ENCODE measurements at regions not wholly inside any gene's neighbourhood (a gene's known extent, or its start where the extent isn't known, plus 50 kb on each side); places are given as distances from the start of the nearest gene placed in this dataset.
"Not testable (repeated sequence)": the region's sequence is repeated elsewhere in the genome, so short reads cannot be mapped to it uniquely, and the experiment has no call there.

DNA sequence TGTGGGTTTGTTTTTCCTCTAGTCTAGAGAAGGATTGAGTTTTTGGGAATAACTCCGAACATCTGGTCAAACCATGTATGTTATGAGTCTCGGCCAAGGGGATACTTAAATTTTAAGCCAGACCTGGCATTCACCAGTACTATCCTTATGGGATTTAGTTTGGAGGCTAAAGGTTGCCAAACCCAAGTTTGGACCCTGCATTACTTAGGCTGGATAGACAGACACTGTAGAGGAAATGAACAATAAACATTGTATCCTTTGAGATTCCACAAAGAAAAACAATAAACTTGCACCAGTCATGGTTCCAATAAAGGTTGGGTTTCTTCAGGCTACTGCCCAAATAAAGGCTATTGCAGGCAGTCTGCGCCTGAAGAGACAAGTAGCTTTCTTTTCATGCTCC lies 296.7 kb upstream of the MEF2C start:
- DNase-seq (ENCODE audit: low read depth, low spot score) = no peak
- in situ Hi-C loops (cut with HindIII; ENCODE audit: low pct_unique_long_range_greater_than_20kb, low sequenced_read_pairs) = no loop called here

- in situ Hi-C loops (cut with HindIII; ENCODE audit: low pct_unique_long_range_greater_than_20kb, low sequenced_read_pairs) = no loop called here
Observed at GRCh38 chr5:89178541-89178940, 295.6 kb upstream of the MEF2C start.

GRCh38 chr5:89173528-89173927 lies 290.5 kb upstream of the MEF2C start:
- in situ Hi-C loops (cut with HindIII; ENCODE audit: low pct_unique_long_range_greater_than_20kb, low sequenced_read_pairs) = no loop called here
- DNase-seq (ENCODE audit: low read depth, low spot score) = no peak

More at GRCh38 chr5:89178541-89178940, 295.6 kb upstream of the MEF2C start:
- DNase-seq (ENCODE audit: low read depth, low spot score) = no peak

DNA sequence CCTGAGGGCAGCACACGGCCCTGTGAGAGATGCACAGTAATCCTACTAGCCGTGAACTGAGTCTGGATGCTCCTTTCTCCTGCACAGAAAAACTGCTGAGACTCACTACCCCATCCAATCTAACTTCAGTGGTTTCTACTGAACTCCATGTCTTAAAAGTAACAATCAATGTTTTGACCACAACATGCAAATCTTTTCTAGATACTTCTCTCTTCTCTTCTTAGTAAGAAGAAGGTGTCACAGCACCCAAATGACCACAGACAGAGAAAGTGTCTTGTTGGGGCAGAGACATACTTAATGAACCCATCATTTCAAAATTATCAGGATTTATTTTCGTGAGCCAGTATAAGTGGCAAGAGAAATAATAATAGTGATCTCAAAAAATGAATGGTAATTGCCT lies 285.8 kb upstream of the MEF2C start:
- DNase-seq (ENCODE audit: low read depth, low spot score) = no peak
- in situ Hi-C loops (cut with HindIII; ENCODE audit: low pct_unique_long_range_greater_than_20kb, low sequenced_read_pairs) = no loop called here

DNA sequence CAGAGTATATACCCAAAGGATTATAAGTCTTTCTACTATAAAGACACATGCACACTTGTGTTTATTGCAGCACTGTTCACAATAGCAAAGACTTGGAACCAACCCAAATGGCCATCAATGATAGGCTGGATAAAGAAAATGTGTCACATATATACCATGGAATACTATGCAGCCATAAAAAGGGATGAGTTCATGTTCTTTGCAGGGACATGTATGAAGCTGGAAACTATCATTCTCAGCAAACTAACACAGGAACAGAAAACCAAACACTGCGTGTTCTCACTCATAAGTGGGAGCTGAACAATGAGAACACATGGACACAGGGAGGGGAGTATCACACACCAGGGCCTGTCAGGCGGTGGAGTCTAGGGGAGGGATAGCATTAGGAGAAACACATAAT lies 281.7 kb upstream of the MEF2C start:
- DNase-seq (ENCODE audit: low read depth, low spot score); in situ Hi-C loops (cut with HindIII; ENCODE audit: low pct_unique_long_range_greater_than_20kb, low sequenced_read_pairs): not testable (repeated sequence)

DNA sequence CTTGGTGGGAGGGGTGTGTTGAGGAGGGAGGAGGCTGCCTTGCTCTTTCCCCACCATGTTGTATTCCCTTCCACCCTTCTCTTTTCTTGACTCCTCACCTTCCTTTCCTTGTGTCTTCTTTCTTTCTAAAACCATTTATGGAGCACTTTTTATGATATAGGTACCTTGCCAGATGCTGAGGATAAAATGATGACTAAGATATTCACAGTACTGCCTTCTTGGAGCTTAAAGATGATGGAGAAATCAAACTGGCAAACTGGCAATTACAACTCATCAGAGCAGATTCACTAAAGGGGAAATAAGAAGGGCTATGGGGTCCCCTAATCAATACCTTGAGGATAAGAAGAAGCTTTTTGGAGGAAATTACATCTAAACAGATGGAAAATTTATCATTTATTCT lies 273.2 kb upstream of the MEF2C start:
- DNase-seq (ENCODE audit: low read depth, low spot score) = no peak
- in situ Hi-C loops (cut with HindIII; ENCODE audit: low pct_unique_long_range_greater_than_20kb, low sequenced_read_pairs) = no loop called here

GRCh38 chr5:89147031-89147430 lies 264.0 kb upstream of the MEF2C start:
- DNase-seq (ENCODE audit: low read depth, low spot score) = no peak
- in situ Hi-C loops (cut with HindIII; ENCODE audit: low pct_unique_long_range_greater_than_20kb, low sequenced_read_pairs) = no loop called here

- in situ Hi-C loops (cut with HindIII; ENCODE audit: low pct_unique_long_range_greater_than_20kb, low sequenced_read_pairs) = no loop called here
- DNase-seq (ENCODE audit: low read depth, low spot score) = no peak
Observed at GRCh38 chr5:89137148-89137547, 254.2 kb upstream of the MEF2C start.

DNA sequence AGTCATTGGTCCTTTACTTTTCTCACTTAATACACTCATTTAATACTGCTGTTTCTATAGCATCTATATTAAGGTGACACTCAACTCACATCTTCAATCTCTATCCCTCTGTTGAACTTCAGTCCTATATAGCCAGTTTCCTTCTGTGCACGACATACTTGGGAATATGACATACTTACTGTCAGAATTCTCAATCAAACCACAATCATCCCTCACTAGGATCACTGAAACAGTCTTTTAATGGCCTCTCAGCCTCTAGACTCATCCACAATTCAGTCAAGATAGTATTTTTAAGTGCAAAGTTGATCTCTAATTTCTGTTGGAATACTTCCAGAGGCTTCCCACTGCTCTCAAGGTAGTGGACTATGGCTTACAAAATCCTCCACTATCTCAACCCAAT lies 251.0 kb upstream of the MEF2C start:
- in situ Hi-C loops (cut with HindIII; ENCODE audit: low pct_unique_long_range_greater_than_20kb, low sequenced_read_pairs) = no loop called here
- DNase-seq (ENCODE audit: low read depth, low spot score) = no peak

GRCh38 chr5:89133129-89133528 lies 250.1 kb upstream of the MEF2C start:
- in situ Hi-C loops (cut with HindIII; ENCODE audit: low pct_unique_long_range_greater_than_20kb, low sequenced_read_pairs) = no loop called here
- no peak for DNase-seq (ENCODE audit: low read depth, low spot score)

DNA sequence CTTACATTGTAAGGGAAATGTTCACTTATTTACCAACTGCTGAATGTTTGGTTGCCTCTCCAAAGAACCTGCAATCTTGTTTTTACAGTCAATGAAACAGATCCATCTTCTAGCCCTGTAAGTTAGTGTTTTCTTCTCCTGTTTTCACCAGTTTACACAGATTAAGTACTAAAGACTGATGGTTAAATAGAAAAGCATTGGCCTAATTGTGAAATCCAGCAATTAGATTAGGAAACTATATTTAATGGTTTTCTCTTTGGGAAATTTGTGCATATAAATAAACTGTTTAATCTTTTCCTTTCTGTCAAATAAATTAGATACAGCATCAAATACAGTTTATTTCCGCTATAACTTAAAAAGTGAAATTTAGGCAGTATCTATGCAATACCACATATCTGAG lies 247.9 kb upstream of the MEF2C start:
- in situ Hi-C loops (cut with HindIII; ENCODE audit: low pct_unique_long_range_greater_than_20kb, low sequenced_read_pairs) = no loop called here

DNA sequence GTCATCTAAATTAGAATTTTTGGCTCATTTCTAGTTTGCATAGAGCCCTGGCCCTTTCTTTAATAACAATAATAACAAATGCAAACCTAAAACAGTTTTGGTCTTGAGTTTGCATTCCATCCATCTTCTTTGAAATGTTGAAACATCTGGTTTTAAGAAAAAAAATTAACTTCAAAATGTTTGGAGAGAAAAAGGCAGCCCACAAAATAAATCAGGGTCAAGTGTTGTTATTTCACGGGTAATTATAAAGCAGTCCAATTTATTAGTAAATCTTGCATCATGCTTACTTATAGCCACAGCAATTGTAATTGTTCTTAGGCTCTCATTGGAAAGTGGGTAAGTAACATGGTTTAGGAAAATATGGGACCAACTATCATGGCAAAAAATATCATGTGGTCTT lies 247.0 kb upstream of the MEF2C start:
- DNase-seq (ENCODE audit: low read depth, low spot score) = no peak
- in situ Hi-C loops (cut with HindIII; ENCODE audit: low pct_unique_long_range_greater_than_20kb, low sequenced_read_pairs) = no loop called here

More for the DNA sequence above, 247.9 kb upstream of the MEF2C start:
- DNase-seq (ENCODE audit: low read depth, low spot score) = no peak

- no peak for DNase-seq (ENCODE audit: low read depth, low spot score)
- in situ Hi-C loops (cut with HindIII; ENCODE audit: low pct_unique_long_range_greater_than_20kb, low sequenced_read_pairs) = no loop called here
Observed at GRCh38 chr5:89128906-89129625, 246.1 kb upstream of the MEF2C start.

DNA sequence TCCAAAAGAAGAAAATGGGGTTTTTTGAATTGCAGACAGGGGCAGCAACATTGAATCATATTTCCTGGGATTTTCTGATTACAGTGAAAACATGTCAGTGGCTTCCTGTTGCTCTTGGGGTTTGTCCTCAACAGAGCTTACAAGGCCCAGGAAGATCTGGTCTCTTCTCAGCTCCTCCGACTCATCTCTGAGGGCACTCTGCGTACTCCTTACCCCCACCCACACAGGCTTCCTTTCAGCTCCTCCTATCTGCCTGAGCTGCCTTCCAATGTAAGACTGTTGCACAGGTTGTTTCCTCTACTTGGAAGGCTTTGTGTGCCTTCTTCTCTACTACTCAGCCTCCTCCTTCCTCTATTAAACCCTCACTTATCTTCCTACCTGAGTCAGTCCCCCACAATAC lies 245.1 kb upstream of the MEF2C start:
- in situ Hi-C loops (cut with HindIII; ENCODE audit: low pct_unique_long_range_greater_than_20kb, low sequenced_read_pairs) = no loop called here

GRCh38 chr5:89127191-89127590 lies 244.2 kb upstream of the MEF2C start:
- in situ Hi-C loops (cut with HindIII; ENCODE audit: low pct_unique_long_range_greater_than_20kb, low sequenced_read_pairs) = no loop called here

More for the DNA sequence above, 245.1 kb upstream of the MEF2C start:
- no peak for DNase-seq (ENCODE audit: low read depth, low spot score)

DNA sequence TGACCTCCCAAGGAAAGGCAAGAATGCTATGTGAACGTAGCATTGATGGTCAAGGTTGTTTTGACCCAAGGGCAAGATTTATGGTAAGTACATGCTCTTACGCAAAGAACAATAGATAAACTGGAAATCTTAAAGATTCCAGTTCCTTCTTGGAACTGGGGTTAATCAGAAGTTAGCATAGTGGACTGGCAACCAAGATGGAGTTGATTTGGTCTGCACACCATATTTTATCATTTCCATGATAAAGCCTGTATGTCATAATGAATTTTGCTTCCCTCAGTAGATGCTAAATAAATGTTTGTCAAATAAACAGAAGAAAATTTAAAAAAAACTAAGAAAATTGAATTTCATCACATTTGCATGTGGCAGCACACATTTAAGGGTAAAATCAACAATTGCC lies 242.4 kb upstream of the MEF2C start:
- in situ Hi-C loops (cut with HindIII; ENCODE audit: low pct_unique_long_range_greater_than_20kb, low sequenced_read_pairs) = no loop called here
- DNase-seq (ENCODE audit: low read depth, low spot score) = no peak

More at GRCh38 chr5:89127191-89127590, 244.2 kb upstream of the MEF2C start:
- no peak for DNase-seq (ENCODE audit: low read depth, low spot score)

GRCh38 chr5:89123581-89123980 lies 240.6 kb upstream of the MEF2C start:
- in situ Hi-C loops (cut with HindIII; ENCODE audit: low pct_unique_long_range_greater_than_20kb, low sequenced_read_pairs) = no loop called here
- DNase-seq (ENCODE audit: low read depth, low spot score) = no peak

DNA sequence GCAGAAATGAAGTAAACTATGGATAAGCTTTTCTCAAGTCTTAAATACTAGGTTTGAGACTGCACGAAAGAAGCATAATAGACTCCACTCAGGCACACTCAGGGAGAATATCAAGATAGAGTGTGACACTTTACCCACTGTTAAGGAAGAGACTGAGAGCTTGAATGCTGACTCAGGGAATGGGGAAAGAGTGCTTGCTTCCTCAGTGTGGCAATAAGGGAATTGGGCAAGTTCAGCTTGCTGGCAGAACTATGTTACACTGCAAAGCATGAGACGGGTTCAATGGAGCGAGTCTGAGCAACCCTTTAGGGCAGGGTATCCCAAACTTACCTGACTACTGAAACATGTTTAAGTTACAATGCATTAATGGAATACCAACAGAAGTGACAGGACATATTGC lies 237.7 kb upstream of the MEF2C start:
- no peak for DNase-seq (ENCODE audit: low read depth, low spot score)
- in situ Hi-C loops (cut with HindIII; ENCODE audit: low pct_unique_long_range_greater_than_20kb, low sequenced_read_pairs) = no loop called here

GRCh38 chr5:89117124-89117644 lies 234.2 kb upstream of the MEF2C start:
- DNase-seq (ENCODE audit: low read depth, low spot score) = no peak
- in situ Hi-C loops (cut with HindIII; ENCODE audit: low pct_unique_long_range_greater_than_20kb, low sequenced_read_pairs) = no loop called here

All from SK-MEL-5 (cell line).